Kidney (tissue), 13 donors: ENCODE measurements at regions not wholly inside any gene's neighbourhood (a gene's known extent, or its start where the extent isn't known, plus 50 kb on each side); places are given as distances from the start of the nearest gene placed in this dataset.
A peak's percentile ranks its signal among the peaks of the same experiment; 100 is the strongest.

Source experiments
- DNase-seq, 5 donors: peaks; one replicate each; pipeline ENCODE4 v3.0.0-alpha.2; 2013 to 2020
- FAIRE-seq: peaks from 2 replicates; lab custom pipeline; 2012; peaks lifted over from hg19 to GRCh38; lab: Jason Lieb, UNC
- H3K27ac ChIP-seq, 2 donors: one replicate each; pipeline ENCODE4 v1.7.0; 2013; ENCODE audit warnings: low read depth in 2 of 2, low read length in 2 of 2, inconsistent platforms in 1 of 2
- H3K27me3 ChIP-seq: one replicate; pipeline ENCODE4 v1.7.1; 2013; ENCODE audit warnings: low read length, inconsistent platforms; ENCODE audit not compliant: control insufficient read depth, insufficient read depth
- H3K36me3 ChIP-seq, 3 donors: one replicate each; pipeline versions ENCODE4 v1.7.0 to v1.7.1; 2013; ENCODE audit warnings: low read length in 3 of 3, control low read depth in 1 of 3, inconsistent platforms in 1 of 3; ENCODE audit not compliant: insufficient read depth in 3 of 3, control insufficient read depth in 2 of 3
- H3K4me1 ChIP-seq, 3 donors: one replicate each; pipeline versions ENCODE4 v1.7.0 to v1.7.1; 2013; ENCODE audit warnings: low read length in 3 of 3, inconsistent platforms in 1 of 3, low read depth in 1 of 3; ENCODE audit not compliant: control insufficient read depth in 2 of 3, insufficient read depth in 2 of 3
- H3K4me3 ChIP-seq, 3 donors: one replicate each; pipeline versions ENCODE4 v1.7.0 to v1.8.1; 2013; ENCODE audit warnings: low read length in 3 of 3, control low read depth in 1 of 3, inconsistent platforms in 1 of 3
- H3K9ac ChIP-seq, 3 donors: one replicate each; pipeline versions ENCODE4 v1.7.0 to v1.7.1; 2013; ENCODE audit warnings: low read length in 3 of 3, control low read depth in 1 of 3, inconsistent platforms in 1 of 3
- H3K9me3 ChIP-seq, 3 donors: one replicate each; pipeline versions ENCODE4 v1.7.0 to v1.7.1; 2013; ENCODE audit warnings: low read length in 3 of 3, control low read depth in 1 of 3, inconsistent platforms in 1 of 3; ENCODE audit not compliant: control insufficient read depth in 2 of 3, insufficient read depth in 1 of 3
- CTCF ChIP-seq: IDR thresholded peaks from 3 replicates; pipeline ENCODE4 v1.5.1; 2012; ENCODE audit warnings: mild to moderate bottlenecking, moderate library complexity, borderline replicate concordance; ENCODE audit not compliant: insufficient read depth; ENCODE audit errors: extremely low read depth
- intact Hi-C: fragments of 100-400 bp; cut with DNase I; formaldehyde crosslinking; loops from one replicate; pipeline ENCODE4 v1.11.1; 2022
- donor health status: control.
- donor health status: control.
- donor health status: control.
- donor health status: control.
- donor health status: control.
- donor health status: DM: yes; HTN: yes; CAD: no.
- donor health status: Normal renal cell carcinoma (clear cell type).

GRCh38 chr2:16228471-16228870, 288.1 kb downstream of the MYCN start:
- no peak for FAIRE-seq
- intact Hi-C loops = no loop called here

DNA sequence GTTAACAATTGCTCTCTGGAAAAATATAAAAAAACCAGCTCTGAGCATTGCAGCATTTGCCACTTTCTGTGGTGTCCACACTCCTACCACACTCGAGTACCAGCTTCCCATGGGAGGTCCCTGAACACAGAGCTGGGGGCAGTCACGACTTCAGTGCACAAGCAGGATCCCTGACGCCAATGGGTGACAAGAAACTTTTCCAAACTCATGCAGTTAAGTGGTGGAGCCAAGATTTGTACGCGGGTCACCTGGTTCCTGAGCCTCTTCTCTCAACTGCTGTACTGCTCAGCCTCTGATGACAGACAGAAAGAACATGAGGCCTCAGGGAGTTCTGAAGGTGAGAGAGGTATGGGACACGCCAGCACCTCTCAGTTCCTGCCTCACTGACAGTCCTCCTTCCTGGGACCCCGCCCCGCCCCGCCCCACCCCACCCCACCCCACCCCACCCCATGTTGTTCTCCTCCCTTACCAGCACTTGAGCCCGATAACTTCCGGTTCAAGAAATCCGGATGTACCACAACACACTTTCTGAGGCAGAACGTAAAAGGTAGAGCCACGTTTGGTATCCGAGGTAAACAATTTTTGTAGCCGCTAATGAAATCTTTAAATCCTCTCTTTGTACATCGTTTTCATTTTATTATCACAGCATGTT, 287.6 kb downstream of the MYCN start:
- no peak for DNase-seq
- no peak for FAIRE-seq
- no peak for TF ChIP-seq CTCF
- intact Hi-C loops = no loop called here
- H3K9me3 ChIP-seq = no peaks in the 10 kb centered on the region
- H3K4me3 ChIP-seq = no peak overlapping the region
- H3K9ac ChIP-seq = no peak overlapping the region
- no peak overlapping the region for H3K27ac ChIP-seq
- H3K4me1 ChIP-seq = no peaks in the 10 kb centered on the region
- H3K27me3 ChIP-seq = no peaks in the 10 kb centered on the region
- H3K36me3 ChIP-seq = no peaks in the 10 kb centered on the region

More at GRCh38 chr2:16228471-16228870, 288.1 kb downstream of the MYCN start:
- DNase-seq = no peak
- no peak overlapping the region for H3K9ac ChIP-seq
- no peaks in the 10 kb centered on the region for H3K36me3 ChIP-seq
- H3K27ac ChIP-seq = no peak overlapping the region
- no peak for TF ChIP-seq CTCF
- H3K4me3 ChIP-seq = no peak overlapping the region
- no peaks in the 10 kb centered on the region for H3K4me1 ChIP-seq
- H3K9me3 ChIP-seq = no peaks in the 10 kb centered on the region
- no peaks in the 10 kb centered on the region for H3K27me3 ChIP-seq

GRCh38 chr2:16226943-16227664, 286.8 kb downstream of the MYCN start:
- no peaks in the 10 kb centered on the region for H3K36me3 ChIP-seq
- H3K4me1 ChIP-seq = no peaks in the 10 kb centered on the region
- DNase-seq (peak in 1 of 5 donors; percentile 40), FAIRE-seq (no peak)
- no peaks in the 10 kb centered on the region for H3K27me3 ChIP-seq
- intact Hi-C loops = no loop called here
- no peak for TF ChIP-seq CTCF
- no peaks in the 10 kb centered on the region for H3K9me3 ChIP-seq
- H3K27ac ChIP-seq = no peak overlapping the region
- no peak overlapping the region for H3K9ac ChIP-seq
- H3K4me3 ChIP-seq = no peak overlapping the region
